ENCODE measurements at regions not wholly inside any gene's neighbourhood (a gene's known extent, or its start where the extent isn't known, plus 50 kb on each side); places are given as distances from the start of the nearest gene placed in this dataset.
"Not testable (repeated sequence)": the region's sequence is repeated elsewhere in the genome, so short reads cannot be mapped to it uniquely, and the experiment has no call there.

- H3K27ac Mint-ChIP-seq; H3K36me3 Mint-ChIP-seq (ENCODE audit: low read depth); CTCF ChIA-PET; ATAC-seq; H3K4me3 Mint-ChIP-seq; intact Hi-C loops (cut with micrococcal nuclease); DNase-seq; POLR2A ChIA-PET; H3K27me3 Mint-ChIP-seq; H3K9me3 Mint-ChIP-seq; H3K4me1 Mint-ChIP-seq (ENCODE audit: low read depth): not testable (repeated sequence)
Measured at GRCh38 chr9:67635067-67635466, 223.7 kb upstream of the ANKRD20A1 start.

- CTCF ChIA-PET; POLR2A ChIA-PET; H3K27ac Mint-ChIP-seq; DNase-seq; H3K36me3 Mint-ChIP-seq (ENCODE audit: low read depth); H3K27me3 Mint-ChIP-seq; H3K9me3 Mint-ChIP-seq; H3K4me3 Mint-ChIP-seq; intact Hi-C loops (cut with micrococcal nuclease); H3K4me1 Mint-ChIP-seq (ENCODE audit: low read depth); ATAC-seq: not testable (repeated sequence)
Measured at GRCh38 chr9:67611900-67612299, 246.8 kb upstream of the ANKRD20A1 start.

GRCh38 chr9:67609872-67610271, 248.9 kb upstream of the ANKRD20A1 start:
- H3K27ac Mint-ChIP-seq; intact Hi-C loops (cut with micrococcal nuclease); POLR2A ChIA-PET; H3K4me1 Mint-ChIP-seq (ENCODE audit: low read depth); H3K9me3 Mint-ChIP-seq; H3K4me3 Mint-ChIP-seq; DNase-seq; ATAC-seq; H3K36me3 Mint-ChIP-seq (ENCODE audit: low read depth); CTCF ChIA-PET; H3K27me3 Mint-ChIP-seq: not testable (repeated sequence)

GRCh38 chr9:67609435-67609834, 249.3 kb upstream of the ANKRD20A1 start:
- H3K27ac Mint-ChIP-seq; H3K27me3 Mint-ChIP-seq; POLR2A ChIA-PET; ATAC-seq; CTCF ChIA-PET; H3K4me3 Mint-ChIP-seq; intact Hi-C loops (cut with micrococcal nuclease); DNase-seq; H3K36me3 Mint-ChIP-seq (ENCODE audit: low read depth); H3K4me1 Mint-ChIP-seq (ENCODE audit: low read depth); H3K9me3 Mint-ChIP-seq: not testable (repeated sequence)

GRCh38 chr9:67605113-67605512, 253.6 kb upstream of the ANKRD20A1 start:
- H3K27ac Mint-ChIP-seq; intact Hi-C loops (cut with micrococcal nuclease); H3K36me3 Mint-ChIP-seq (ENCODE audit: low read depth); H3K4me3 Mint-ChIP-seq; H3K4me1 Mint-ChIP-seq (ENCODE audit: low read depth); POLR2A ChIA-PET; ATAC-seq; H3K9me3 Mint-ChIP-seq; H3K27me3 Mint-ChIP-seq; DNase-seq; CTCF ChIA-PET: not testable (repeated sequence)

DNA sequence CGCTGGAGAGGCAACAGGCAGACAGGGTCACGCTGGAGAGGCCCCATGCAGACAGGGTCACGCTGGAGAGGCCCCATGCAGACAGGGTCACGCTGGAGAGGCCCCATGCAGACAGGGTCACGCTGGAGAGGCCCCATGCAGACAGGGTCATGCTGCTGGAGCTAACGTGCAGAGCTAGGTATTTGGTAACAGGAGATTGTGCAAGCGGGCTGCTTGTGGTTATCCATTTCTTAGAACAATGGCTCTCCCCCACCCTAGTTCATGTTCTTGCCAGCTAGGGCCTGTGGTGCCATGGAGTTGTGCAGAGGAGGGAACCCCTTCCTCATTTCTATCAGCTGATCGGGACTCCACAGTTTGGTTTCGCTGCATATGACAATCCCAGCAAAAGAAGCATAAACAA, 255.1 kb upstream of the ANKRD20A1 start:
- H3K27me3 Mint-ChIP-seq; H3K4me1 Mint-ChIP-seq (ENCODE audit: low read depth); CTCF ChIA-PET; H3K4me3 Mint-ChIP-seq; DNase-seq; POLR2A ChIA-PET; H3K36me3 Mint-ChIP-seq (ENCODE audit: low read depth); ATAC-seq; intact Hi-C loops (cut with micrococcal nuclease); H3K27ac Mint-ChIP-seq; H3K9me3 Mint-ChIP-seq: not testable (repeated sequence)

DNA sequence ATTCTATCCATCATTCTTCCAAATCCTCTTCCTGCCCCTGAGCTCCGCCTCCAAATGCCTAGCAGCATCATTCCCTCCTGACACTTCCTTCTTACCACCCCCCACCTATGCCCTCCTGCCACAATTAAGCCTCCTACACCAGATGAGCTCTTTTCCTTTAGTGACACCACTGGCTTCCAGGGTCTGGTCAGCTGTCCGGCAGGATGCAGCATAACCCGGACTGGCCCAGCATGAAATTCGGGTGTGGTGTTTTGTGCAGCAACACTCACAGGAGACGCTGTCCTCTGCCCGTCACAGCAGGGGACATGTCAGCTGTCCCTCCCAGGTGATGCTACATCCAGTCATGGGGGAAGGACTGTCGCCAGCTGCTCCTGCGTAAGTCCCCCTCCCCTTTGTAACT, 266.3 kb upstream of the ANKRD20A1 start:
- CTCF ChIA-PET; DNase-seq; H3K4me1 Mint-ChIP-seq (ENCODE audit: low read depth); H3K27ac Mint-ChIP-seq; intact Hi-C loops (cut with micrococcal nuclease); H3K27me3 Mint-ChIP-seq; ATAC-seq; H3K4me3 Mint-ChIP-seq; H3K9me3 Mint-ChIP-seq; POLR2A ChIA-PET; H3K36me3 Mint-ChIP-seq (ENCODE audit: low read depth): not testable (repeated sequence)

GRCh38 chr9:67555874-67556273, 302.9 kb upstream of the ANKRD20A1 start:
- H3K27me3 Mint-ChIP-seq; POLR2A ChIA-PET; ATAC-seq; CTCF ChIA-PET; H3K9me3 Mint-ChIP-seq; intact Hi-C loops (cut with micrococcal nuclease); H3K36me3 Mint-ChIP-seq (ENCODE audit: low read depth); H3K4me1 Mint-ChIP-seq (ENCODE audit: low read depth); H3K4me3 Mint-ChIP-seq; DNase-seq; H3K27ac Mint-ChIP-seq: not testable (repeated sequence)

- H3K4me3 Mint-ChIP-seq; H3K4me1 Mint-ChIP-seq (ENCODE audit: low read depth); ATAC-seq; H3K27me3 Mint-ChIP-seq; CTCF ChIA-PET; intact Hi-C loops (cut with micrococcal nuclease); H3K27ac Mint-ChIP-seq; POLR2A ChIA-PET; DNase-seq; H3K9me3 Mint-ChIP-seq; H3K36me3 Mint-ChIP-seq (ENCODE audit: low read depth): not testable (repeated sequence)
Measured at GRCh38 chr9:67550044-67550443, 308.7 kb upstream of the ANKRD20A1 start.

- DNase-seq; CTCF ChIA-PET; H3K4me3 Mint-ChIP-seq; H3K36me3 Mint-ChIP-seq (ENCODE audit: low read depth); POLR2A ChIA-PET; H3K27ac Mint-ChIP-seq; H3K9me3 Mint-ChIP-seq; ATAC-seq; H3K4me1 Mint-ChIP-seq (ENCODE audit: low read depth); H3K27me3 Mint-ChIP-seq; intact Hi-C loops (cut with micrococcal nuclease): not testable (repeated sequence)
Measured at GRCh38 chr9:67529834-67530233, 328.9 kb upstream of the ANKRD20A1 start.

DNA sequence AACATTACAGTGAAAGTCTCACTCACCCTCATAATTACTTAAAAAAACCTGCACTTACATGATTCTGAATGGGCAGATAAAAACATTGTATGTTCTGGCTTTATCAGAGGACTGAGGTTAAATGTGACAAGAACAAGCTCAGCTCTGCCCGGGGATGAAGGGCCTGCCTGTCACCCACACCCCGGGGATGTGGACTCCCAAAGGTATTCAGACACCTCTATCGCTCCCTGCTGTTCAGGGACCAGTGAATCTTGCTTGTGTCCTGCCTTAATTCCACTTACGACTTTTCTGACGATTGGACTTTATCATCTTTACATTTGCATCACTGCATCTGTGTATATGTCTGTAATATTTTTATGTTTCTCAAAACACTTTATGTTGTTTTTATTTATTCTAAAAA, 341.8 kb upstream of the ANKRD20A1 start:
- ATAC-seq; H3K4me3 Mint-ChIP-seq; DNase-seq; H3K9me3 Mint-ChIP-seq; H3K27ac Mint-ChIP-seq; H3K4me1 Mint-ChIP-seq (ENCODE audit: low read depth); H3K27me3 Mint-ChIP-seq; intact Hi-C loops (cut with micrococcal nuclease); POLR2A ChIA-PET; CTCF ChIA-PET; H3K36me3 Mint-ChIP-seq (ENCODE audit: low read depth): not testable (repeated sequence)

DNA sequence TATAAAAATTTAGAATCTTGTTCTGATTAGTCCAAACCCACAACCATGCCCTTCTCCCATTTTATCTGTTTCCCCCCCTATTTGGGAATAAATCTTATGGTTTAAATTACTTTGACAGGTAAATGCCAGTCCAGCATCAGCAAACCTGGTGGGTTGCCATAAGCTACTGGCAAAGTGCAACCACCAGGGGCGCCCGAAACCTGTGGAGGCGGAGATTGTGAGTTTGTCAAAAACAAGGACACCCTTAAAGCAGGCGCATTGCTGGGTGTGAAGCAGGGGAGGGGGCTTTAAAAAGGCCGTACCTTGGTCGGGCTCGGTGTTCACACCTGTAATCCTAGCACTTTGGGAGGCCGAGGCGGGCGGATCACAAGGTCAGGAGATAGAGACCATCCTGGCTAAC, 344.1 kb upstream of the ANKRD20A1 start:
- H3K27me3 Mint-ChIP-seq; H3K27ac Mint-ChIP-seq; DNase-seq; H3K4me3 Mint-ChIP-seq; CTCF ChIA-PET; POLR2A ChIA-PET; intact Hi-C loops (cut with micrococcal nuclease); H3K36me3 Mint-ChIP-seq (ENCODE audit: low read depth); ATAC-seq; H3K9me3 Mint-ChIP-seq; H3K4me1 Mint-ChIP-seq (ENCODE audit: low read depth): not testable (repeated sequence)

GRCh38 chr9:67503728-67504369, 354.9 kb upstream of the ANKRD20A1 start:
- DNase-seq; POLR2A ChIA-PET; H3K4me3 Mint-ChIP-seq; H3K27me3 Mint-ChIP-seq; H3K36me3 Mint-ChIP-seq (ENCODE audit: low read depth); H3K27ac Mint-ChIP-seq; H3K9me3 Mint-ChIP-seq; H3K4me1 Mint-ChIP-seq (ENCODE audit: low read depth); CTCF ChIA-PET; intact Hi-C loops (cut with micrococcal nuclease); ATAC-seq: not testable (repeated sequence)

Data from activated CD8-positive, alpha-beta T cell treated with anti-CD3 and anti-CD28 coated beads for 36 hours (primary cell).